ENCODE measurements at regions not wholly inside any gene's neighbourhood (a gene's known extent, or its start where the extent isn't known, plus 50 kb on each side); places are given as distances from the start of the nearest gene placed in this dataset.

DNA sequence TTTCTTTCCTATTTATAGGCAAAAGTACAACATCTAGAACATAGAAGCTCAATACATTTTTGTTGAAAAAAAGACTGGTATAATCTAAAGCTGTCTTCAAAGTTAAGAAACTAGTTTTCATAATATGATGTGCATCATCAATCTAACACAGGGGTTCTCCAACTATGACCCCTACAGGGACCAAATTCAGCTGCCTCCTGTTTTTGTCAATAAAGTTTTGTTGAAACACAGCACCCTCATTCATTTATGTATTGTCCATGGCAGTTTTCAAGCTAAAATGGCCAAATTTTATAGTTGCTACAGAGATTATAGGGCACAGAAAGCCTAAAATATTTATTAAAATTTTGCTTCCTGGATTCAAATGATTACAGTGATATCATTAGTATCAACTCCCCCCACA is 452.9 kb downstream of the CCER1 start:
- TF ChIP-seq EZH2phosphoT487 (conservative IDR thresholded peaks at IDR 0.05; ENCODE audit: low read length) (no peak), CTCF (IDR thresholded peaks at IDR 0.05; ENCODE audit: insufficient read depth, low read length, poor library complexity, severe bottlenecking) (no peak)
